Left renal pelvis (tissue), 4 donors: ENCODE measurements at regions not wholly inside any gene's neighbourhood (a gene's known extent, or its start where the extent isn't known, plus 50 kb on each side); places are given as distances from the start of the nearest gene placed in this dataset.

ENCODE experiments used
- DNase-seq, 4 donors: peaks; one replicate each; pipeline ENCODE4 v3.0.0-alpha.2; 2013; ENCODE audit warnings: low read depth in 4 of 4, low spot score in 3 of 4

GRCh38 chr9:13901176-13901575 is 412.8 kb downstream of the NFIB start:
- no peak for DNase-seq

GRCh38 chr9:13900449-13900848 is 413.5 kb downstream of the NFIB start:
- DNase-seq = no peak

- DNase-seq = no peak
Observed at GRCh38 chr9:13899924-13900323, 414.0 kb downstream of the NFIB start.

GRCh38 chr9:13898957-13899356 is 415.0 kb downstream of the NFIB start:
- DNase-seq = no peak

- no peak for DNase-seq
Observed at GRCh38 chr9:13896922-13897835, 416.8 kb downstream of the NFIB start.

GRCh38 chr9:13896047-13896446 is 417.9 kb downstream of the NFIB start:
- DNase-seq = no peak

- DNase-seq = no peak
Observed at GRCh38 chr9:13885258-13885657, 428.7 kb downstream of the NFIB start.

- DNase-seq = no peak
Observed at GRCh38 chr9:13879981-13880380, 434.0 kb downstream of the NFIB start.

- DNase-seq = no peak
Observed at GRCh38 chr9:13879011-13879410, 434.9 kb downstream of the NFIB start.

- no peak for DNase-seq
Observed at GRCh38 chr9:13878241-13878711, 435.7 kb downstream of the NFIB start.

GRCh38 chr9:13876741-13877140 is 437.2 kb downstream of the NFIB start:
- no peak for DNase-seq

GRCh38 chr9:13873203-13873602 is 440.7 kb downstream of the NFIB start:
- DNase-seq = no peak

GRCh38 chr9:13868336-13868735 is 445.6 kb downstream of the NFIB start:
- DNase-seq = no peak

GRCh38 chr9:13865869-13866268 is 448.1 kb downstream of the NFIB start:
- DNase-seq = no peak

GRCh38 chr9:13863112-13863511 is 450.8 kb downstream of the NFIB start:
- peak; percentile 22 to 44 (median 40) for DNase-seq

GRCh38 chr9:13862654-13863053 is 451.3 kb downstream of the NFIB start:
- no peak for DNase-seq

- DNase-seq = no peak
Observed at GRCh38 chr9:13860946-13861640, 452.8 kb downstream of the NFIB start.

- DNase-seq = no peak
Observed at GRCh38 chr9:13860019-13860418, 453.9 kb downstream of the NFIB start.

GRCh38 chr9:13857521-13857920 is 456.4 kb downstream of the NFIB start:
- DNase-seq = no peak

- no peak for DNase-seq
Observed at GRCh38 chr9:13847270-13847669, 466.7 kb downstream of the NFIB start.

- DNase-seq = no peak
Observed at GRCh38 chr9:13845460-13845859, 468.5 kb downstream of the NFIB start.
